PC-9 (cell line): ENCODE measurements at regions not wholly inside any gene's neighbourhood (a gene's known extent, or its start where the extent isn't known, plus 50 kb on each side); places are given as distances from the start of the nearest gene placed in this dataset.

Source experiments
- BruUV-seq: library from RNA; stranded (reverse); fragments of 400-500 nt; replicated peaks from 2 replicates; lab custom pipeline; 2021; lab: Mats Ljungman, UMichigan
- CTCF ChIA-PET: fragments of 300-600 bp; sonication (Branson Sonifier 250); formaldehyde crosslinking; loops from one replicate; lab custom pipeline; 2022; ENCODE audit warnings: antibody characterized with exemption; lab: Charles Lee
- POLR2A ChIA-PET: fragments of 300-600 bp; sonication (Branson Sonifier 250); formaldehyde crosslinking; loops from one replicate; lab custom pipeline; 2022; ENCODE audit warnings: antibody characterized with exemption; ENCODE audit not compliant: unreplicated experiment; lab: Charles Lee
- DNase-seq, 2 experiments: peaks; one replicate each; pipeline versions ENCODE4 v3.0.0 to v3.0.0-alpha.2; 2015 to 2022; ENCODE audit warnings: mixed read lengths in 1 of 2
- H2AFZ ChIP-seq: fragments of 200-600 bp; sonication (generic); 2 replicates; pipeline ENCODE4 v1.8.1; 2017; ENCODE audit warnings: antibody characterized with exemption
- H3F3A ChIP-seq: fragments of 200-600 bp; sonication (generic); 2 replicates; pipeline ENCODE4 v1.8.1; 2017; ENCODE audit warnings: antibody characterized with exemption, mild to moderate bottlenecking, low read depth; ENCODE audit not compliant: insufficient read depth
- H3K27ac ChIP-seq: fragments of 200-600 bp; sonication (generic); 2 replicates; pipeline ENCODE4 v1.6.1; 2016; ENCODE audit warnings: mixed run types
- H3K27me3 ChIP-seq: fragments of 200-600 bp; sonication (generic); 2 replicates; pipeline ENCODE4 v1.6.1; 2016; ENCODE audit warnings: low read depth, mixed run types; ENCODE audit not compliant: insufficient read depth
- H3K36me3 ChIP-seq: fragments of 200-600 bp; sonication (generic); 2 replicates; pipeline ENCODE4 v1.6.1; 2016; ENCODE audit warnings: low read depth, mixed run types
- H3K4me1 ChIP-seq: fragments of 200-600 bp; sonication (generic); replicated peaks from 2 replicates; pipeline ENCODE4 v1.6.1; 2016; ENCODE audit warnings: mixed run types; ENCODE audit not compliant: insufficient read depth
- H3K4me2 ChIP-seq: fragments of 200-600 bp; sonication (generic); 2 replicates; pipeline ENCODE4 v1.6.1; 2017; ENCODE audit warnings: mixed run types
- H3K4me3 ChIP-seq: fragments of 200-600 bp; sonication (generic); 2 replicates; pipeline ENCODE4 v1.6.1; 2016; ENCODE audit warnings: mixed run types
- H3K79me2 ChIP-seq: fragments of 200-600 bp; sonication (generic); 2 replicates; pipeline ENCODE4 v1.6.1; 2017; ENCODE audit warnings: low read depth, mixed run types
- H3K9me2 ChIP-seq: fragments of 200-600 bp; sonication (generic); 2 replicates; pipeline ENCODE4 v1.8.1; 2017; ENCODE audit warnings: mild to moderate bottlenecking; ENCODE audit not compliant: insufficient read depth
- H3K9me3 ChIP-seq: fragments of 200-600 bp; sonication (generic); 2 replicates; pipeline ENCODE4 v1.8.1; 2016; ENCODE audit warnings: low read depth; ENCODE audit not compliant: insufficient read depth
- H4K20me1 ChIP-seq: fragments of 200-600 bp; sonication (generic); 2 replicates; pipeline ENCODE4 v1.8.1; 2017; ENCODE audit not compliant: insufficient read depth
- CTCF ChIP-seq: fragments of 200-600 bp; sonication (generic); conservative IDR thresholded peaks from 2 replicates; pipeline ENCODE4 v1.6.1; 2017; ENCODE audit warnings: mixed run types, antibody characterized with exemption, mild to moderate bottlenecking, moderate library complexity
- EZH2 ChIP-seq: fragments of 200-600 bp; sonication (generic); IDR thresholded peaks from 2 replicates; pipeline ENCODE4 v1.8.0; 2017; ENCODE audit warnings: antibody characterized with exemption, low read depth
- intact Hi-C: fragments of 100-400 bp; cut with micrococcal nuclease; formaldehyde crosslinking; loops from one replicate; pipeline ENCODE4 v1.10.0; 2022; ENCODE audit not compliant: unreplicated experiment

DNA sequence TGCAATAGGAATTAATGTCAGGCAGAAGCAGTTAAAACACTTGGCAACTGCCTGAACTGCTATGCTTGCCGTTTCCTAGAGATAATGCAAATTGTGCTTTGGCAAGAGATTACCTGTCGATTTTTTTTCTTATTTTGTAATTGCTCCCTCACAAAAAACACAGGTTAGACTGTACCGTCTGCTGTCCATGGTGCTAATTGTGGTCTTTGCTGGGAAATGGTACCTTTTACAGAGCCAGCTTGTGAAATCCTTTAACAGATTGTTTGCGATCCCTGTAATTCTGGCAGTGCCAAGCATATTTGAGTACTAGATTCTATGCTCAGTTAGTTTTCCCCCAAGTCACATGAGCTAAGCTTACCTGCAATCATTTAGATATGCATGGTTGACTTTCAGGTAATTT is 2125.8 kb upstream of the WWC1 start:
- H3F3A ChIP-seq = no peaks in the 10 kb centered on the region
- H3K9me2 ChIP-seq = no peaks in the 10 kb centered on the region
- H3K4me3 ChIP-seq = no peak overlapping the region
- no peak for DNase-seq
- H4K20me1 ChIP-seq = no peaks in the 10 kb centered on the region
- no peak overlapping the region for H2AFZ ChIP-seq
- ChIA-PET POLR2A (no interaction called here), CTCF (no interaction called here)
- H3K27me3 ChIP-seq = no peaks in the 10 kb centered on the region
- H3K36me3 ChIP-seq = no peaks in the 10 kb centered on the region
- BruUV-seq = no TSS peak
- no peak for TF ChIP-seq EZH2
- TF ChIP-seq CTCF = no peak
- H3K4me1 ChIP-seq = no peaks in the 10 kb centered on the region
- H3K4me2 ChIP-seq = no peak overlapping the region
- H3K9me3 ChIP-seq = no peaks in the 10 kb centered on the region
- intact Hi-C loops = no loop called here
- no peak overlapping the region for H3K27ac ChIP-seq
- H3K79me2 ChIP-seq = no peaks in the 10 kb centered on the region

DNA sequence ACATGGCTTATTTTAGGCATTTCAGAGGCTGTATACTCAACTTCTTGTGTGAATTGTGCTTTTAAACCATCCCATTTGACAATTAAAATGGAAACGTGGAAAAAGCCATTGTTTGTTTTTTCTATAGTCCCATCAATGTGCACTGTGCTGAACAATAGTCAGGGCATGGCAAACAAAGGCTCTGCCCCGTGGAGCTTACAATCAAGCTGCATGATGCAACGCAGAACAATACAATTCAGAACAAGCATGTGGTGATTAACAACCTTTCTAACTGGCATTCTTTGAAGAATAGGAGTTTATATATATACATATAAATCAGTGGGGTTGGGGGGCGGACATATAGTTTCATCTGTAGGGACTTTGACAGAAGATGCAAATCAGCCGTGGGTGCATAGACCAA is 2125.4 kb upstream of the WWC1 start:
- no TSS peak for BruUV-seq
- CTCF ChIA-PET = no interaction called here

GRCh38 chr5:166172597-166172996 is 2118.8 kb upstream of the WWC1 start:
- BruUV-seq = no TSS peak
- H3K4me2 ChIP-seq = no peak overlapping the region
- ChIA-PET CTCF (no interaction called here), POLR2A (no interaction called here)
- intact Hi-C loops = no loop called here
- no peak overlapping the region for H3K27ac ChIP-seq
- no peaks in the 10 kb centered on the region for H3K36me3 ChIP-seq
- DNase-seq = no peak
- H3K9me3 ChIP-seq = no peaks in the 10 kb centered on the region
- H3K4me3 ChIP-seq = no peak overlapping the region
- no peaks in the 10 kb centered on the region for H3K27me3 ChIP-seq
- H3F3A ChIP-seq = no peaks in the 10 kb centered on the region
- no peaks in the 10 kb centered on the region for H3K4me1 ChIP-seq
- H2AFZ ChIP-seq = no peak overlapping the region
- H4K20me1 ChIP-seq = no peaks in the 10 kb centered on the region
- H3K9me2 ChIP-seq = no peaks in the 10 kb centered on the region
- TF ChIP-seq EZH2 (no peak), CTCF (no peak)
- no peaks in the 10 kb centered on the region for H3K79me2 ChIP-seq

More for the DNA sequence above, 2125.4 kb upstream of the WWC1 start:
- no peaks in the 10 kb centered on the region for H4K20me1 ChIP-seq
- H2AFZ ChIP-seq = no peak overlapping the region
- H3F3A ChIP-seq = no peaks in the 10 kb centered on the region
- intact Hi-C loops = no loop called here
- no peaks in the 10 kb centered on the region for H3K79me2 ChIP-seq
- no peak overlapping the region for H3K27ac ChIP-seq
- no peaks in the 10 kb centered on the region for H3K4me1 ChIP-seq
- H3K4me2 ChIP-seq = no peak overlapping the region
- no peak overlapping the region for H3K4me3 ChIP-seq
- no peak for DNase-seq
- no peaks in the 10 kb centered on the region for H3K9me2 ChIP-seq
- TF ChIP-seq EZH2 (no peak), CTCF (no peak)
- no peaks in the 10 kb centered on the region for H3K36me3 ChIP-seq
- no peaks in the 10 kb centered on the region for H3K27me3 ChIP-seq
- POLR2A ChIA-PET = no interaction called here
- H3K9me3 ChIP-seq = no peaks in the 10 kb centered on the region
